GM18861 (cell line): ENCODE measurements at regions not wholly inside any gene's neighbourhood (a gene's known extent, or its start where the extent isn't known, plus 50 kb on each side); places are given as distances from the start of the nearest gene placed in this dataset.

ENCODE experiments used
- ATAC-seq: cut with Tn5 transposase; IDR thresholded peaks from one replicate; pipeline ENCODE4 v1.9.1; 2021; ENCODE audit not compliant: unreplicated experiment

DNA sequence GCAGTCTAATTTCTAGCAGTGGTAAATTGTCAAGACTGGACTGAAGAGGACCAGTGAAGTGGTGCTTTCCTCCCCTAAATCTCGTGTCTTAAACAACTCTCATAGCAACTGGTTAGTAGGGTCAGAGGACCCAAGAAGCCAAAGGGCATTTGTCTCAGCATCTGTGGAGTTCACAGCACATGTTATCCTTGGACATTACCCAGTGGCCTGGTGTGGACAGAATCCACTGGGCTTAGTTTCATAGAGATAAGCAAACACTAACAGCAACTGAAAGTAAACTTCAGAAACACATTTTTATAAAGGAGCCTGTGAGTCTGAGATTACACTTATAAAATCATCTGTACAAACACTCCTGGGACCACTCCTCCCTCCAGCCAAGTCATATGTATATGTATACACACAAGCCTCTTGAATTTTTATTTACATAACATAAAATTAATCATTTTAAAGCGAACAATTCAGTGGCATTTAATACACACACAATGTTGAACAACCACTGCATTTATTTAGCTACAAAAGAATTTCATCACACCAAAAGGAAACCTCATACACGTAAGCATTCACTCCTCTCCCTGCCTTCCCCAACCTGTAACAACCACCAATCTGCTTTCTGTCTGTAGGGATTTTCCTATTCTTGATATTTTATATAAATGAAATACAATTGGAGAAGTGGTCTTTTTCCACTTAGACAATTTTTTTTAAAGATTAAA is 457.8 kb downstream of the RASEF start:
- no peak for ATAC-seq

- ATAC-seq = no peak
These were observed 457.3 kb downstream of the RASEF start for GRCh38 chr9:82605657-82606031.

GRCh38 chr9:82606071-82606470 is 456.9 kb downstream of the RASEF start:
- ATAC-seq = no peak

GRCh38 chr9:82606492-82607382 is 456.2 kb downstream of the RASEF start:
- ATAC-seq = peak; percentile 54

DNA sequence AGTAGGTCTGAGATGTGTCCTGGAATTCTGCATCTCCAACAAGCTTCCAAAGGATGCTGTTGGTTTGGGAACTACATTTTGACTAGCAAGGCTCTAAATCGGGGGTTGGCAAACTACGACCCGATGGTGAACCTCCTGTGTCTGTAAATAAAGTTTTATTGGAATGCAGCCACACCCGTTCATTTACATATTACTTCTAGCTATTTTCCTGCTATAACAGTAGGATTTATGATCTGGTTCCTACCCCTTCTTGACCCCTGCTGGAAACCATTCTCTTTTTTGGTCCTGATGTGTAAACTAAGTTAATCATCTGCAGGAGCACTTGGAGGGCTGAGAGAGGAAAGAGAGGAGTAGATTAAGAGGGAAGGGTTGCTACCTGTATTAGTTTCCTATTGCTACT is 454.5 kb downstream of the RASEF start:
- no peak for ATAC-seq

GRCh38 chr9:82612942-82613341 is 450.0 kb downstream of the RASEF start:
- no peak for ATAC-seq

DNA sequence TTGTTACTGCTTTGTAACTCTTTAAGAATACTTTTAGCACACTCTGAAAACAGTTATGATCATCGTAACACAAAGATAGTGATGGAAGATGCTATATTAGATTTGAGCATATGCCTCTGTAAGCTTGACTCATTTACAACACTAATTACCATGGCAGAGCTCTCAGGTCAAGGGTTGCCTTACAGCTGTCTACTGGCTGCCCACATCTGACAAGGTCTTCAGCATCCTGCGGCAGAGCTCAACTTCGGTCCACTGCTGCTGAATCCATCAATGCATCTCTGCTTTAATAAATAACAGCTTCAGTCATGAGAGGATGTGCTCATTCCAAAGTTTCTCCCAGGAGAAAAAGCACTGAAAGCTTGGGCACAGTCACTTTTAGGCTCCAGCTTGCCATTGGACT is 449.4 kb downstream of the RASEF start:
- ATAC-seq = no peak

GRCh38 chr9:82616545-82616944 is 446.4 kb downstream of the RASEF start:
- no peak for ATAC-seq

- ATAC-seq = no peak
These were observed 441.5 kb downstream of the RASEF start for GRCh38 chr9:82621447-82621846.

DNA sequence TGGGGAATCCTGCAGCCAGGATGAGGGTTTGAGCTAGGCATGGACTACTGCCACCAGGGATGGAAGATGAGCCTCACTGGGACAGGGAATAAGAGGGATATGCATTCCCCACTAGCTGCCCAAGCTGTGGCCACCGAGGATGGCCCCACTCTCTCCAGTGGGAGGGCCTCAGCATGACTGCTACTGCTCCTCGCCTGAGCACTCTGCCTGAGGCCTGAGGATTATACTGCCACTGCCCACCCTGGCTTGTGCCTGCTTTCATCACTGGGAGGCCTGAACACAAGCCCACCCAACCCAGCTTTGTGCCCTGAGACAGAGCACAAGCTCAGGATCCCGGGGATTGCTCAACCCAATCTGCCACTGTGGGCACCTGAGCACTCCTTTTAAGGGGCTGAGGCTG is 425.6 kb downstream of the RASEF start:
- no peak for ATAC-seq

DNA sequence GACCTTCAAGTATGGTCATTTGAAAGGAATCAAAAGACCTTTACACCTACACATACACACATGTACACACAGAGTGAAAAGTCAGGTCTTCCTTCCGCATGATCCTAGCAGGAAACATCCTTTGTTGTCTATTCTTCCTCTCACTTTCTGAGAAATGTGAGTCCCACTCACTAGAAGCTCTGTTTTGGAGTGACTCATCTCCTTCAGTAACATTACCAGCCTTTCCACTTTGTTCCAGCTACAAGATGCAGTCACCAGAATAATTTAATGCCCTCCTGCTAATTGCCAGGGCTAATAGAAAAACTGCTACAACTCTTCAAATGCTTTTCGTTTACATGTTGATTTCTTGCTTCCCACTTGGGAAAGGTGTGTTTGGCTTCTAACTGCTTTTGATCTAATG is 417.3 kb downstream of the RASEF start:
- no peak for ATAC-seq

DNA sequence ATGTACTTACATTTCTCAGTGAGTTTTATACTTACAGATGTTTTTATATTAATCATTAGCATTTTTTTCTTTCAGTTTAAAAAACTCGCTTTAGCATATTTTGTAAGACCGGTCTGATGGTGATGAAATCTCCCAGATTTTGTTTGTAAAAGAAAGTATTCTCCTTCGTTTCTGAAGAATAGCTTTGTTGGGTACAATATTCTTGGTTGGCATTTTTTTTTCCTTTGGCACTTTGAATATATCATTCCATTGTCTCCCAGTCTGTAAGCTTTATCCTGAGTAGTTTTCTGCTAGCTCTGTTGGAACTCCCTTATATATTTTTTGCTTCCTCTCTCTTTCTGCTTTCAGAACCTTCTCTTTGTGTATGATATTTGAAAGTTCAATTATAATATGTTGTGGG is 412.6 kb downstream of the RASEF start:
- no peak for ATAC-seq

- ATAC-seq = no peak
These were observed 411.5 kb downstream of the RASEF start for GRCh38 chr9:82651474-82651873.

- ATAC-seq = no peak
These were observed 397.6 kb downstream of the RASEF start for GRCh38 chr9:82665324-82665723.

- no peak for ATAC-seq
These were observed 394.2 kb downstream of the RASEF start for GRCh38 chr9:82668689-82669199.

DNA sequence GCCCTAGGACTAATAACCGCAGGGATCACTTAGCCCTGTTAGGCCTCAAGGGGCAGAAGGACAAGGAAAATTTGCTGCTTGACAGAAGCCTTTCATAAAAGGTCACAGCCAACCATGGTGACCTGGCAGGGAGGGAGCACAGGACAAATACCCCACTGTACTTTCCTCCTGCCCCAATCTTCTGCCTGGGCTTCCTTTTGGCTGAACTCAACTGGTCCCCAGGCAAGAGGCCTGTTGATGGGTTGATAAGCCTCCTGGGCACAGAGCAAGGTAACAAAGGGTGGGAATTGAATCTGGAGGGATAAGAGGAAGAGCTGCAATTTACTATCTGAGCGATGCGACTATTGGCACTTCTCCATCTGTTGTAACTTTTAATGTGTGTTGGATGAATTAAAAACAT is 392.9 kb downstream of the RASEF start:
- no peak for ATAC-seq

DNA sequence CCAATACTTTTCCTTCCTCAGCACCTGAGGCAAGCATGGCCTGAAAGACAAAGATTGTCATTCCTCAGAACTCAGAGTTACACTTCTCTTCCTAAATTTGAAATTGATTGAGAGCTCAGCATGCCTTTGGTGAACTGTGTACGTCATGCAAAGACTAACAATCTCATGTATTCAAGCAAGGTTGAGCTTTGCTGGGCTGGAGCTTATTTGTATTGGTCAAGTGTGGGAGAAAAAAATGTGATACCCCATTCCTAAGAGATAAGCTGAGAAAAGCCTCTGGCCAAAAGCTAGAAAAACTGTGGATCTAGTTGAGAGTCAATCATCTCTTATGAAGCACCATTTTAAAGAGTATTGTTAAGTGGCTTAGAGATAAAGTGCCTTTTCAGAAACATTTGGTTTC is 392.2 kb downstream of the RASEF start:
- ATAC-seq = no peak

- ATAC-seq = no peak
These were observed 389.7 kb downstream of the RASEF start for GRCh38 chr9:82673201-82673600.

- no peak for ATAC-seq
These were observed 389.0 kb downstream of the RASEF start for GRCh38 chr9:82673919-82674318.

DNA sequence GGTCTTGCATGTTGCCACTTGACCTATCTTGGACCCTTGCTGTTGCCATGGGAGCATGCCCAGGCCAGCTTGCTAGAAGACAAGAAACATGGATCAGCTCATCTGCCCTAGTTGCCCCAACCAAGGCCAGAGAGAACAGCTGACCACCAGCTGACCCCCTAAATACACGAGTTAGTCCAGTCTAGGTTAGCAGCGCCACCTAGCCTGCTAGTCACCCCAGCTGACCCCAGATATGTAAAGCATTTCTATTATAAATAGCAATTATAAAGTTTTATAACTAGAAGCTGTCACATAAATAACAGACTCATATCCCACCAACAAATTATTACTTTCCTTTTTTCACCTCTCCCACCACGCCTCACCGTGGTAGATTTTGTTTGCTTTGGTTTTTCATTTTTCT is 387.8 kb downstream of the RASEF start:
- no peak for ATAC-seq

GRCh38 chr9:82675605-82676004 is 387.3 kb downstream of the RASEF start:
- ATAC-seq = no peak

DNA sequence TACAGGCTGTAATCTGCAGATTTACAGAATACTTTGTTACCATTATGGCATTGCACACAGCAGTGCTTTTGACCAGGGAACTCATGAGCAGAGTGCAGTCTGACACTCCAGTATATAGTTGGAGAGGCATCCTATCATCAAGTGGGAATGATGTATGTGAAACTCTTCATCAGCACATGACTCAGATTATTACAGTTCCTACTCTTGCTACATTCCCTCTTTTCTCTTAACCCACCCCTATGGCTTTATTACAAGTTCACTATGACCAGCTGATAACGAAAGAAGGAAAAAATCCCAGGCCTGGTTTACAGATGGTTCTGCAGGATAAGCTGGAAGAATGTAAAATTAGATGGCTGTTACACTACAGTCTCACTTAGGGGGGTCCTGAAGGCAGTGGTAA is 385.9 kb downstream of the RASEF start:
- no peak for ATAC-seq
